WTC11 (cell line): ENCODE measurements at regions not wholly inside any gene's neighbourhood (a gene's known extent, or its start where the extent isn't known, plus 50 kb on each side); places are given as distances from the start of the nearest gene placed in this dataset.
"Not testable (repeated sequence)": the region's sequence is repeated elsewhere in the genome, so short reads cannot be mapped to it uniquely, and the experiment has no call there.

ENCODE experiments used
- E2F5 ChIP-seq: sonication (generic); formaldehyde crosslinking; IDR thresholded peaks from 2 replicates; pipeline ENCODE4 v1.8.1; 2022; ENCODE audit warnings: mild to moderate bottlenecking, moderate library complexity, missing genetic modification reagents
- FOXP1 ChIP-seq: sonication (generic); formaldehyde crosslinking; IDR thresholded peaks from 2 replicates; pipeline ENCODE4 v1.8.0; 2022; ENCODE audit warnings: missing genetic modification reagents, mild to moderate bottlenecking, moderate library complexity, borderline replicate concordance
- HMGXB4 ChIP-seq: sonication (generic); formaldehyde crosslinking; IDR thresholded peaks from 2 replicates; pipeline ENCODE4 v1.8.1; 2023; ENCODE audit warnings: mild to moderate bottlenecking, moderate library complexity, missing genetic modification reagents
- MXD4 ChIP-seq: fragments of 250-450 bp; sonication (Bioruptor Pico); IDR thresholded peaks from 2 replicates; pipeline ENCODE4 v1.8.0; 2021; ENCODE audit warnings: mild to moderate bottlenecking, moderate library complexity, borderline replicate concordance
- PRDM15 ChIP-seq: sonication (generic); formaldehyde crosslinking; IDR thresholded peaks from 2 replicates; pipeline ENCODE4 v1.8.0; 2022; ENCODE audit warnings: missing genetic modification reagents
- TEAD4 ChIP-seq: sonication (generic); formaldehyde crosslinking; IDR thresholded peaks from 2 replicates; pipeline ENCODE4 v1.8.0; 2022; ENCODE audit warnings: mild to moderate bottlenecking, missing genetic modification reagents
- ZNF121 ChIP-seq: sonication (generic); formaldehyde crosslinking; IDR thresholded peaks from 2 replicates; pipeline ENCODE4 v1.8.0; 2023; ENCODE audit warnings: missing genetic modification reagents
- ZNF416 ChIP-seq: fragments of 250-450 bp; sonication (Bioruptor Pico); IDR thresholded peaks from 2 replicates; pipeline ENCODE4 v1.9.0; 2021; ENCODE audit warnings: mild to moderate bottlenecking, inconsistent platforms
- TF ChIP-seq, protein P1 (sequence below): fragments of 200-600 bp; IDR thresholded peaks from 2 replicates; pipeline ENCODE4 v1.8.0; 2022; ENCODE audit warnings: antibody characterized with exemption
- TF ChIP-seq, protein P2 (sequence below): sonication (generic); formaldehyde crosslinking; IDR thresholded peaks from 2 replicates; pipeline ENCODE4 v1.8.1; 2023; ENCODE audit warnings: mild to moderate bottlenecking, missing genetic modification reagents, moderate library complexity
- TF ChIP-seq, protein P3 (sequence below): sonication (generic); formaldehyde crosslinking; IDR thresholded peaks from 2 replicates; pipeline ENCODE4 v1.8.0; 2022; ENCODE audit warnings: mild to moderate bottlenecking, missing genetic modification reagents

DNA sequence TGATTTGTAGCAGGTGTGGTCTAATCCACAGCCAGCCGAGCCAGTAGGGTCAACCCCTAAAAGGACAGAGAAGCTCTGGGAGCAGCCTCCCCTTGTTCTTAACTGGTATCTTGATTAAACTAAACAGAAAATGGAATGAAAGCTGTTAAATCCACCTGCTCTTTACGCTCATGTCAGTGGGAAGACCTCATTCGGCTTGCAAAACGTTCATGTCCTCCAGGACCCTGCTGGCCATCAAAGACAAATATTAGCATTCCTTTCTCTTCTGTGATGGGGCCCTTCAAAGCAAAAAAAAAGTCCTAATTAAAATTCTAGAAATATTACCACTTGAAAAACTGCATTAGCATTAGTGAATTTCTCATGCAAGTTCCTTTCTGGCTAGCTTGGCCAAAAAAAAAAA is 355.0 kb downstream of the ANAPC1 start:
- TF ChIP-seq, protein P1, sequence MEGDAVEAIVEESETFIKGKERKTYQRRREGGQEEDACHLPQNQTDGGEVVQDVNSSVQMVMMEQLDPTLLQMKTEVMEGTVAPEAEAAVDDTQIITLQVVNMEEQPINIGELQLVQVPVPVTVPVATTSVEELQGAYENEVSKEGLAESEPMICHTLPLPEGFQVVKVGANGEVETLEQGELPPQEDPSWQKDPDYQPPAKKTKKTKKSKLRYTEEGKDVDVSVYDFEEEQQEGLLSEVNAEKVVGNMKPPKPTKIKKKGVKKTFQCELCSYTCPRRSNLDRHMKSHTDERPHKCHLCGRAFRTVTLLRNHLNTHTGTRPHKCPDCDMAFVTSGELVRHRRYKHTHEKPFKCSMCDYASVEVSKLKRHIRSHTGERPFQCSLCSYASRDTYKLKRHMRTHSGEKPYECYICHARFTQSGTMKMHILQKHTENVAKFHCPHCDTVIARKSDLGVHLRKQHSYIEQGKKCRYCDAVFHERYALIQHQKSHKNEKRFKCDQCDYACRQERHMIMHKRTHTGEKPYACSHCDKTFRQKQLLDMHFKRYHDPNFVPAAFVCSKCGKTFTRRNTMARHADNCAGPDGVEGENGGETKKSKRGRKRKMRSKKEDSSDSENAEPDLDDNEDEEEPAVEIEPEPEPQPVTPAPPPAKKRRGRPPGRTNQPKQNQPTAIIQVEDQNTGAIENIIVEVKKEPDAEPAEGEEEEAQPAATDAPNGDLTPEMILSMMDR, result not testable (repeated sequence)
- TF ChIP-seq, protein P2, sequence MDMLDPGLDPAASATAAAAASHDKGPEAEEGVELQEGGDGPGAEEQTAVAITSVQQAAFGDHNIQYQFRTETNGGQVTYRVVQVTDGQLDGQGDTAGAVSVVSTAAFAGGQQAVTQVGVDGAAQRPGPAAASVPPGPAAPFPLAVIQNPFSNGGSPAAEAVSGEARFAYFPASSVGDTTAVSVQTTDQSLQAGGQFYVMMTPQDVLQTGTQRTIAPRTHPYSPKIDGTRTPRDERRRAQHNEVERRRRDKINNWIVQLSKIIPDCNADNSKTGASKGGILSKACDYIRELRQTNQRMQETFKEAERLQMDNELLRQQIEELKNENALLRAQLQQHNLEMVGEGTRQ (CRISPR knock-in tag), result not testable (repeated sequence)
- not testable (repeated sequence) for TF ChIP-seq TEAD4 (CRISPR knock-in tag); FOXP1 (CRISPR knock-in tag); PRDM15 (CRISPR knock-in tag); ZNF416 (CRISPR knock-in tag); ZNF121; MXD4 (CRISPR knock-in tag); HMGXB4 (CRISPR knock-in tag); E2F5
- TF ChIP-seq, protein P3, sequence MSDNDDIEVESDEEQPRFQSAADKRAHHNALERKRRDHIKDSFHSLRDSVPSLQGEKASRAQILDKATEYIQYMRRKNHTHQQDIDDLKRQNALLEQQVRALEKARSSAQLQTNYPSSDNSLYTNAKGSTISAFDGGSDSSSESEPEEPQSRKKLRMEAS (CRISPR knock-in tag), result not testable (repeated sequence)
